ENCODE measurements at regions not wholly inside any gene's neighbourhood (a gene's known extent, or its start where the extent isn't known, plus 50 kb on each side); places are given as distances from the start of the nearest gene placed in this dataset.

GRCh38 chr2:114389021-114389420, 53.4 kb upstream of the DPP10 start (continued):
- TF ChIP-seq ZNF274 (IDR thresholded peaks at IDR 0.05; ENCODE audit: low read length) (no peak), ZNF274 (tag by site-specific recombination; IDR thresholded peaks at IDR 0.05; ENCODE audit: borderline replicate concordance) (no peak), ZBTB1 (tag by site-specific recombination; IDR thresholded peaks at IDR 0.05) (no peak), FEZF1 (tag by site-specific recombination; IDR thresholded peaks at IDR 0.05) (no peak), MEIS1 (CRISPR knock-in tag; IDR thresholded peaks at IDR 0.05; ENCODE audit: borderline replicate concordance) (no peak), ZNF140 (tag by site-specific recombination; IDR thresholded peaks at IDR 0.05) (no peak), ZNF776 (tag by site-specific recombination; IDR thresholded peaks at IDR 0.05; ENCODE audit: borderline replicate concordance) (no peak), ZNF677 (tag by site-specific recombination; IDR thresholded peaks at IDR 0.05) (no peak)

Data from HEK293 (cell line).